ENCODE measurements at regions not wholly inside any gene's neighbourhood (a gene's known extent, or its start where the extent isn't known, plus 50 kb on each side); places are given as distances from the start of the nearest gene placed in this dataset.

DNA sequence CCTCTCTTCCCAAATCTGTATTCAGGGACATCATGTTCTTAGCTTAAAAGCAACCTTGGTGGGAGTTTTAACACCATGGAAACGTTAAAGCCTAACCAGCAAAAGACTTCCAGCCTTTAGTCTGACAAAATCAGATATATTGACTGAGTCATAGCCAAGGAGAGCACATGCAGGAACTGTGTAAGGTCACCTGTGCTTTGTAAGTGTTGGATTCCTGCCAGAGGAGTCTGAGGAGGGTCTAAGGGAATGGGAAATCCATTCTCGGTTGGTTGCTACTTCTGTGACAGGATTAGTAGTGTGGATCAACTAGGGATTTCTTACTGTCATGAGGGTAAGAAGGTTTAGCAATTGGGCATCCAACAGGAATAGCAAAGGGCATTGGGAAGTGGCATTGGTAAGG lies 142.0 kb upstream of the CHD1 start:
- Histone ChIP-seq H3K79me2 (ENCODE audit: insufficient read depth, low read length) (no peaks in the 10 kb centered on the region), H3K27me3 (ENCODE audit: insufficient read depth, low read length) (no peaks in the 10 kb centered on the region), H2AFZ (ENCODE audit: low read length) (no peak overlapping the region), H4K20me1 (ENCODE audit: insufficient read depth, low read length) (no peaks in the 10 kb centered on the region), H3K27ac (ENCODE audit: low read depth, low read length) (no peak overlapping the region), H3K9me3 (ENCODE audit: low read depth, low read length) (no peaks in the 10 kb centered on the region), H3K4me3 (ENCODE audit: insufficient read depth, low read length) (no peak overlapping the region), H3K36me3 (ENCODE audit: insufficient read depth, low read length) (no peaks in the 10 kb centered on the region), H3K4me1 (ENCODE audit: insufficient read depth, low read length) (no peaks in the 10 kb centered on the region), H3K4me2 (ENCODE audit: insufficient read depth, low read length) (no peak overlapping the region)
- DNase-seq (ENCODE audit: insufficient read length, low spot score, missing footprints): no peak
- TF ChIP-seq, protein P1, sequence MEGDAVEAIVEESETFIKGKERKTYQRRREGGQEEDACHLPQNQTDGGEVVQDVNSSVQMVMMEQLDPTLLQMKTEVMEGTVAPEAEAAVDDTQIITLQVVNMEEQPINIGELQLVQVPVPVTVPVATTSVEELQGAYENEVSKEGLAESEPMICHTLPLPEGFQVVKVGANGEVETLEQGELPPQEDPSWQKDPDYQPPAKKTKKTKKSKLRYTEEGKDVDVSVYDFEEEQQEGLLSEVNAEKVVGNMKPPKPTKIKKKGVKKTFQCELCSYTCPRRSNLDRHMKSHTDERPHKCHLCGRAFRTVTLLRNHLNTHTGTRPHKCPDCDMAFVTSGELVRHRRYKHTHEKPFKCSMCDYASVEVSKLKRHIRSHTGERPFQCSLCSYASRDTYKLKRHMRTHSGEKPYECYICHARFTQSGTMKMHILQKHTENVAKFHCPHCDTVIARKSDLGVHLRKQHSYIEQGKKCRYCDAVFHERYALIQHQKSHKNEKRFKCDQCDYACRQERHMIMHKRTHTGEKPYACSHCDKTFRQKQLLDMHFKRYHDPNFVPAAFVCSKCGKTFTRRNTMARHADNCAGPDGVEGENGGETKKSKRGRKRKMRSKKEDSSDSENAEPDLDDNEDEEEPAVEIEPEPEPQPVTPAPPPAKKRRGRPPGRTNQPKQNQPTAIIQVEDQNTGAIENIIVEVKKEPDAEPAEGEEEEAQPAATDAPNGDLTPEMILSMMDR (IDR thresholded peaks at IDR 0.05; ENCODE audit: extremely low read depth, low read depth, low read length): no peak

DNA sequence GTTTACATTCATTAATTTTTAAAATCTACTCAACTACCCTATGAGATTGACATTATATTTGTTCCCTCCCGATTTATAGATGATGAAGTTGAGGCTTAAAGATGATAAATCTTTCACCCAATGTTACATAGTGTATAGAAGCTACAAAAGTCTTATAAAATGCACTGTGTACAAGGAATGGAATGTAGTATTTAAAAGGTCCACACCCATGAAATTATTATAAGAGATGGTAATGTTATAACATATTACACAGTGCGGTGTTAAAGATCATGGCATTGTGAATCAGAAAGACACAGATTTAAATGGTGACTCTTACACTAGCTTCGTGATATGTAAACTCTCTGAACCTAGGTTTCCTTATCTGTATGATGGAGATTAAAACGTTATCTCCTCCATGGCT lies 141.6 kb upstream of the CHD1 start:
- TF ChIP-seq, protein P1 (IDR thresholded peaks at IDR 0.05; ENCODE audit: extremely low read depth, low read depth, low read length): no peak
- H3K4me3 ChIP-seq (ENCODE audit: insufficient read depth, low read length): no peak overlapping the region
- no peaks in the 10 kb centered on the region for H3K79me2 ChIP-seq (ENCODE audit: insufficient read depth, low read length)
- H3K27me3 ChIP-seq (ENCODE audit: insufficient read depth, low read length): no peaks in the 10 kb centered on the region
- no peak overlapping the region for H3K4me2 ChIP-seq (ENCODE audit: insufficient read depth, low read length)
- no peaks in the 10 kb centered on the region for H3K9me3 ChIP-seq (ENCODE audit: low read depth, low read length)
- DNase-seq (ENCODE audit: insufficient read length, low spot score, missing footprints): no peak
- H3K4me1 ChIP-seq (ENCODE audit: insufficient read depth, low read length): no peaks in the 10 kb centered on the region
- H4K20me1 ChIP-seq (ENCODE audit: insufficient read depth, low read length): no peaks in the 10 kb centered on the region
- no peaks in the 10 kb centered on the region for H3K36me3 ChIP-seq (ENCODE audit: insufficient read depth, low read length)
- H3K27ac ChIP-seq (ENCODE audit: low read depth, low read length): no peak overlapping the region
- no peak overlapping the region for H2AFZ ChIP-seq (ENCODE audit: low read length)

DNA sequence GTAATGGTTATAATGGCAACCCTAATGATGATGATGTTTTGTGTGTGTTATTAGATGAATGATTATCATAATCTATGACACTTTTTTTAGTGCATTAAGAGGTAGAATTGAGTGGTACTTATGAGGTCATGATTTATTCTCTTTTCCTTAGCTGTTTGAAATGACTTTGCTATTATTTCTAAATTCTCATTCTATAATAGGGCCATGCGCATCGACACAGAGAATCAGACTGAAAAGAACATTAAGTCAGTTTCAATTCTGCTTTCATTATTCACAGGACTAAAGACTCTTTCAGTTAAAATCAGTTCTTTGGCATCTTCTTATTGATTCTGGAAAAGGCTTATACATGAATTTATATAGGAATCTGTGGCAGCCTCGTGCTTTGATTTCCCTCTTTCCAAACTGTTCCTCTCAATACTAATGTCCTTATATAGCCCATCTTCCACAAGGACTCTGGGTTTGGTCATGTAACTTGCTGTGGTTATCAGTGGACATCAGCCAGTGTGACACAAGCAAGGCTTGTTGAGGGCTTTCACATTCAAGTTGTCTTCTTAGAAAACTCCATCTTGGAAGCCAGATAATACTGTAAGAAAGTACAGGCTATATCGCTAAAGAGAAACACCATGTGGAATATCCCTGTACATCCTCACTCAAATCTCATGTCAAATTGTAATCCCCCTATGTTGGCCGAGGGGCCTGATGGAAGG lies 140.3 kb upstream of the CHD1 start:
- TF ChIP-seq, protein P1 (IDR thresholded peaks at IDR 0.05; ENCODE audit: extremely low read depth, low read depth, low read length): no peak
- Histone ChIP-seq H3K27ac (ENCODE audit: low read depth, low read length) (no peak overlapping the region), H2AFZ (ENCODE audit: low read length) (no peak overlapping the region), H4K20me1 (ENCODE audit: insufficient read depth, low read length) (no peaks in the 10 kb centered on the region), H3K4me3 (ENCODE audit: insufficient read depth, low read length) (no peak overlapping the region), H3K27me3 (ENCODE audit: insufficient read depth, low read length) (no peaks in the 10 kb centered on the region), H3K36me3 (ENCODE audit: insufficient read depth, low read length) (no peaks in the 10 kb centered on the region), H3K4me2 (ENCODE audit: insufficient read depth, low read length) (no peak overlapping the region), H3K9me3 (ENCODE audit: low read depth, low read length) (no peaks in the 10 kb centered on the region), H3K79me2 (ENCODE audit: insufficient read depth, low read length) (no peaks in the 10 kb centered on the region), H3K4me1 (ENCODE audit: insufficient read depth, low read length) (no peaks in the 10 kb centered on the region)
- DNase-seq (ENCODE audit: insufficient read length, low spot score, missing footprints): no peak

DNA sequence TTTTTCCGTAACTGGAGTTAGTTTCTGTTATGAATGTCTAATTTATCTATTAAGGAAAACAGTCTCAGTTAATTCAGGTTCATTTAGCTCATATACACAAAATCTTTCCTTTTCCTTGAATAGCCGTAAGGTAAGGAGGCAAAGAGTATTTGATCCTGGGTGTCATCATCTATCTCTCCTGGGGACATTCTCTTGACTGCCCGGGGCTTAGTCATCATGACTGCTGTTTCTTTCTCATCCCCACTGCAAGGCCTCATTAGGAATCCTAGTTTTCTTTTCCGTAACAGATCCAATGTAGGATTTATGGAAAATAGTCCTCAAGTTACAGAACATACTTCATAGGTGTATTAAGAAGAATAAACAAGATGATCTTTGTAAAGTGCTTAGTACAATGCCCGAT lies 134.9 kb upstream of the CHD1 start:
- Histone ChIP-seq H3K27me3 (ENCODE audit: insufficient read depth, low read length) (no peaks in the 10 kb centered on the region), H3K9me3 (ENCODE audit: low read depth, low read length) (no peaks in the 10 kb centered on the region), H3K4me2 (ENCODE audit: insufficient read depth, low read length) (no peak overlapping the region), H3K36me3 (ENCODE audit: insufficient read depth, low read length) (no peaks in the 10 kb centered on the region), H3K27ac (ENCODE audit: low read depth, low read length) (no peak overlapping the region), H2AFZ (ENCODE audit: low read length) (no peak overlapping the region), H3K4me1 (ENCODE audit: insufficient read depth, low read length) (peaks cover 22% of the 10 kb centered on the region), H3K4me3 (ENCODE audit: insufficient read depth, low read length) (no peak overlapping the region), H4K20me1 (ENCODE audit: insufficient read depth, low read length) (no peaks in the 10 kb centered on the region), H3K79me2 (ENCODE audit: insufficient read depth, low read length) (no peaks in the 10 kb centered on the region)
- DNase-seq (ENCODE audit: insufficient read length, low spot score, missing footprints): peak; percentile 14
- TF ChIP-seq, protein P1 (IDR thresholded peaks at IDR 0.05; ENCODE audit: extremely low read depth, low read depth, low read length): no peak
